ENCODE measurements at regions not wholly inside any gene's neighbourhood (a gene's known extent, or its start where the extent isn't known, plus 50 kb on each side); places are given as distances from the start of the nearest gene placed in this dataset.
"Not testable (repeated sequence)": the region's sequence is repeated elsewhere in the genome, so short reads cannot be mapped to it uniquely, and the experiment has no call there.

- no peak overlapping the region for H3K27ac Mint-ChIP-seq
- no peak overlapping the region for H3K4me3 Mint-ChIP-seq
- peaks cover 18% of the 10 kb centered on the region for H3K27me3 Mint-ChIP-seq (ENCODE audit: low read depth)
- TF ChIP-seq CTCF (IDR thresholded peaks at IDR 0.05; ENCODE audit: unreplicated experiment in 3 of 3) = no peak
- peaks cover 23% of the 10 kb centered on the region for H3K9me3 Mint-ChIP-seq
- no peaks in the 10 kb centered on the region for H3K36me3 Mint-ChIP-seq (ENCODE audit: low read depth)
- H3K4me1 Mint-ChIP-seq = no peaks in the 10 kb centered on the region
Observed at GRCh38 chr10:125252937-125253336, 92.6 kb upstream of the CTBP2 start.

DNA sequence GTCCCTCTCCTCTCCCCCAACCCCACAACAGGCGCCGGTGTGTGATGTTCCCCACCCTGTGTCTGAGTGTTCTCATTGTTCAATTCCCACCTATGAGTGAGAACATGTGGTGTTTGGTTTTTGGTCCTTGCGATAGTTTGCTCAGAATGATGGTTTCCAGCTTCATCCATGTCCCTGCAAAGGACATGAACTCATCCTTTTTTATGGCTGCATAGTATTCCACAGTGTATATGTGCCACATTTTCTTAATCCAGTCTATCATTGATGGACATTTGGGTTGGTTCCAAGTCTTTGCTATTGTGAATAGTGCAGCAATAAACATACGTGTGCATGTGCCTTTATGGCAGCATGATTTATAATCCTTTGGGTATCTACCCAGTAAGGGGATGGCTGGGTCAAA is 90.5 kb upstream of the CTBP2 start:
- H3K36me3 Mint-ChIP-seq (ENCODE audit: low read depth); H3K27ac Mint-ChIP-seq; H3K4me1 Mint-ChIP-seq; H3K4me3 Mint-ChIP-seq: not testable (repeated sequence)
- H3K27me3 Mint-ChIP-seq (ENCODE audit: low read depth) = peaks cover 25% of the 10 kb centered on the region
- peaks cover 23% of the 10 kb centered on the region for H3K9me3 Mint-ChIP-seq

DNA sequence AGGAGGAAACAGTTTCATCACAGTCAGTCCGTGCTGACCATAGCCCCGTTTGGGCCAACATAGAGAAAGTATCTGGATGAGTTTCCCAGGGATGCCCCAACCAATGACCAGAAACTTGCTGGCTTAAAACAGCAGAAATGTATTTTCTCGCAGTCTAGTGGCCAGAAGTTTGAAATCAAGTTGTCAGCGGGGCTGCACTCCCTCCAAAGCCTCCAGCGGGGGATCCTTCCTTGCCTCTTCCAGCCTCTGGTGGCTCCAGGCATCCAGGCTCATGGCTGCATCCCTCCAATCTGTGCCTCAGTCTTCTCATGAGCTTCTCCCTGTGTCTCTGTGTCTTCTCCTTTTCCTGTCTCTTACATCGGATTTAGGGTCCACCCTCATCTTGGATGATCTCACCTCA is 89.6 kb upstream of the CTBP2 start:
- no peaks in the 10 kb centered on the region for H3K4me1 Mint-ChIP-seq
- peaks cover 25% of the 10 kb centered on the region for H3K27me3 Mint-ChIP-seq (ENCODE audit: low read depth)

DNA sequence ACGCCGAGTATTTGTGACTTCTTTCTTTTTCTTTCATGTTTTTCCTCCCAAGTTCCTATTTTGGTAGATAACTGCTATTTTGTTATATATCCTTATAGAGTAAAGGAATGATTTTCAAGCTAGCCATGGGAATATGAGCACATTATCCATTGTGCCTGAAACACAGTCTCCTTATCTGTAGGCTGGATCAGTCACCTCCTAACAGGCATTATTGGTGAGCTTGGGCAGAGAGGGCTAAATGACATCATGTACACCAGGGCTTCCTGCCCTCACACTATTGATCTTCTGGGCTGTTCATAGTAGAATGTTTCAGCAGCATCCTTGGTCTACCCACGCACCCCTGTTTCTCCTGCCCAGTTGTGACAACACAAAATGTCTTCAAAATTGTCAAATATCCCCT is 88.1 kb upstream of the CTBP2 start:
- Mint-ChIP-seq H3K9me3 (peaks cover 15% of the 10 kb centered on the region), H3K4me1 (no peaks in the 10 kb centered on the region), H3K27ac (no peak overlapping the region), H3K36me3 (ENCODE audit: low read depth) (no peaks in the 10 kb centered on the region), H3K4me3 (no peak overlapping the region), H3K27me3 (ENCODE audit: low read depth) (peaks cover 25% of the 10 kb centered on the region)
- TF ChIP-seq CTCF (IDR thresholded peaks at IDR 0.05; ENCODE audit: unreplicated experiment in 3 of 3) = no peak

More for the DNA sequence above, 89.6 kb upstream of the CTBP2 start:
- Mint-ChIP-seq H3K27ac (no peak overlapping the region), H3K4me3 (no peak overlapping the region), H3K36me3 (ENCODE audit: low read depth) (no peaks in the 10 kb centered on the region), H3K9me3 (peaks cover 23% of the 10 kb centered on the region)
- no peak for TF ChIP-seq CTCF (IDR thresholded peaks at IDR 0.05; ENCODE audit: unreplicated experiment in 3 of 3)

DNA sequence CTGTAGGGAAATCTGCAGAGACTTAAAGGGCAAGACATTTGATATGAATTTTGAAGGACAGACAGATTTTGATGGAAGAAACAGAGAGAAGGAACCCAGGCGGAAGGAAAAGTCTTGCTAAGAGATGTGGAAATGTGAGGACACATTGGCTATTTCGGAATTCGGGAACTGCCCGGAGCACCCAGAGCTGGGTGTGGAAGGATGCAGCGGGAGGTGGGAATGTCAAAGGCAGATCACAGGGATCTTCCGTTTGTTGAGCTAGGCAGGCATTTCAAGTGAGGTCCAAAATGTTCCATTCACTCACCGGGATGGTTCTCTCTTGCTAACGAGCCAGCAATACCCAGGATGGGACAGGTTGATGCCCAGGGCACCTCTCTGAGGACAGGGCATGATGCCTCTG is 87.2 kb upstream of the CTBP2 start:
- Mint-ChIP-seq H3K4me1 (no peaks in the 10 kb centered on the region), H3K4me3 (no peak overlapping the region), H3K9me3 (peaks cover 8% of the 10 kb centered on the region), H3K27ac (no peak overlapping the region), H3K27me3 (ENCODE audit: low read depth) (peaks cover 25% of the 10 kb centered on the region), H3K36me3 (ENCODE audit: low read depth) (no peaks in the 10 kb centered on the region)
- no peak for TF ChIP-seq CTCF (IDR thresholded peaks at IDR 0.05; ENCODE audit: unreplicated experiment in 3 of 3)

- H3K27ac Mint-ChIP-seq = no peak overlapping the region
- no peaks in the 10 kb centered on the region for H3K4me1 Mint-ChIP-seq
- peaks cover 9% of the 10 kb centered on the region for H3K9me3 Mint-ChIP-seq
- peaks cover 5% of the 10 kb centered on the region for H3K36me3 Mint-ChIP-seq (ENCODE audit: low read depth)
- TF ChIP-seq CTCF (IDR thresholded peaks at IDR 0.05; ENCODE audit: unreplicated experiment in 3 of 3) = no peak
- no peak overlapping the region for H3K4me3 Mint-ChIP-seq
- peaks cover 17% of the 10 kb centered on the region for H3K27me3 Mint-ChIP-seq (ENCODE audit: low read depth)
Observed at GRCh38 chr10:125243532-125244253, 83.3 kb upstream of the CTBP2 start.

All from nephron (organoid).